Fibroblast of skin of back (primary cell): ENCODE measurements at regions not wholly inside any gene's neighbourhood (a gene's known extent, or its start where the extent isn't known, plus 50 kb on each side); places are given as distances from the start of the nearest gene placed in this dataset.

ENCODE experiments used
- DNase-seq: peaks from one replicate; pipeline ENCODE4 v3.0.0-alpha.2; 2013

- peak; percentile 10 for DNase-seq
These were observed 135.6 kb upstream of the COX10 start for GRCh38 chr17:13933441-13934276.

GRCh38 chr17:13939222-13939621, 130.1 kb upstream of the COX10 start:
- DNase-seq = no peak

GRCh38 chr17:13940858-13941665, 128.2 kb upstream of the COX10 start:
- peak; percentile 53 for DNase-seq

- no peak for DNase-seq
These were observed 127.5 kb upstream of the COX10 start for GRCh38 chr17:13941781-13942180.

DNA sequence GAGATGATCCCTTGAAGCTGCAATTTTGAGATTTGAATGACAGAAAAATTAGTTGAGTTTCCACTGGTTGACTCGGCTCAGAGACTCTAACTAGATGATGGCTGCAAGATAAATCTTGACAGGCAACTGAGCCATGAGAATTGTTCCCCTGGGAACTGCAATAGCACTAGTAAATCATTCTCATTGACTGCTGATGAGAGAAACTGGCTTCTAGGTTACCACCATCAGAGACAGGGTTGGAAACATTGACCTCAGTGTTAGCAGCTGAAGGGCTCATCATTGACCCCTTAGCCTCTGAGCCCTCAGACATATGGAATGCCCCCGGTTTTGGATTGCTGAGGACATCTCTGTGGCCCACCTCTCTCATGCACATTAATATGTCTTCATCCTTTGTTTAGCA, 125.4 kb upstream of the COX10 start:
- DNase-seq = no peak

- DNase-seq = no peak
These were observed 121.8 kb upstream of the COX10 start for GRCh38 chr17:13947499-13947898.

DNA sequence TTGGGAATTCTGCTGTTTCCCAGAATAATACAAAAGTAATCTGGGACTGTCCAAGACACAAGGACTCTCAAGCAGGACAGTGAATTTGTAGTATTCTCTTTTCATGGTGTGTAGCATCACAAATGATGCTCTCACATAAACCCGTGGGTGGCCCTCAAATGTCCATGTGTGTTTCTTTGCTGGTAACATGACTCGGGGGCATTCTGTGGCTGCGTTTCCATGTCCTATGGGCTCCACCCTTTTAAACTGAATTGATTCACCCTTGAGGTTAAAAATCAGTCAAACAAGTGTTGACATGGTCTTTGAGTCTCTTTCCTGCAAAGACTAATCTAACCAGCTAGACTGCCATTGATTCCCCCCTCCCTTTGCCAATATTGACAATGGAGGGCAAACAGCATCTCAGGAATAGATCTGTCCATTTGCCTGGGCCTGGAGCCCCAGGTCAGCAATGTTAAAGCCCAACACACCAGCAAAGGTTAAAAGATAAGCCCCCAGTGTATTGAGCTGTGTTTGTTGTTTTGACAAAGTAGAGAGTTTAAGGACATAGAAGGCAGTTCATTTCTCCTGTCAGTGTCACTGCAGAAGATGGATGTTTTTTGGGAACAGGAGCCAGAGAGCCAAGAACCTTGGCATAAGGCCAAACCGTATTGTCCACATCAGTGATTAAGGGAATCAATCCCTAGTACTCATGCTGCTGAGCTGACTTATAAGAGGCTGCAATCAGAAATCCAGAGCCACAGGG, 117.1 kb upstream of the COX10 start:
- DNase-seq = no peak

GRCh38 chr17:13953841-13954240, 115.5 kb upstream of the COX10 start:
- DNase-seq = peak; percentile 52

DNA sequence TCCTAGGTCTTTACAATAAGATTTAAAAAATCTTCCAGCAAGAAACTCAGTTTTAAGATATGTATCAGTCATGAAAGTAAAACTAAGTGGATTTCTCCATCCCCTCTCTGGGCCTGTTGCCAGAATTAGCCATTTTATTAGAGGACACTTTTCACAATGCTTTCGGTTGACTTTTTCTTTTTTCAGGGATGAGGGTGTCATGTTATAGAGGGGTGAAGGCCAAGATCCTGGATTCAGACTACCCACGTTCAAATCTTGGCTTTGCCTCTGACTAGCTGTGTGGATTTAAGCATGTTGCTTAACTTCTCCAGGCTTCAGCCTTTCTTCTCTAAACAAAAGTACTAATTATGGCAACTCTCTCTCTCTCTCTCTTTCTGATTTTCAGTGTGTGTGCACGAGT, 111.7 kb upstream of the COX10 start:
- no peak for DNase-seq

- no peak for DNase-seq
These were observed 110.5 kb upstream of the COX10 start for GRCh38 chr17:13958773-13959172.

- no peak for DNase-seq
These were observed 108.0 kb upstream of the COX10 start for GRCh38 chr17:13961265-13961664.

- DNase-seq = no peak
These were observed 106.5 kb upstream of the COX10 start for GRCh38 chr17:13962716-13963240.

DNA sequence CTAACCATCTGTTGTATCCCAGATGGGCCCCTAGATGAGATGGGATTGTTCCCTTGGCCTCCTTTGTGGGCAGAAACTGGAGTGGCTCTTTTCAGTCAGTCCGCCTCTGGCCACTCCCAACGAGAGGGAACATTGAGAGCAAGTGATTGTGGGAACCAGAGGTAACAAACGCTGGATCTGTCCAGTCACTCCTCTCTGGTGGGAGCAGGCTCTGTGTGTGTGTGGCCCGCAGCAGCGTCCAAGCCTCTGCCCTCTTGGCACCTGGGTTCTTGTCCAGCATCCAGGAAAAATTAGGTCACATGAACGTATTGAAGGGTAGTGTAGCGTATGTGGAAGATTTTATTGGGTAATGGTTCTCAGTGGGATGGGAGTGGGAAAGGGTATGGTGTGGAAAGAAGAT, 101.9 kb upstream of the COX10 start:
- DNase-seq = no peak

DNA sequence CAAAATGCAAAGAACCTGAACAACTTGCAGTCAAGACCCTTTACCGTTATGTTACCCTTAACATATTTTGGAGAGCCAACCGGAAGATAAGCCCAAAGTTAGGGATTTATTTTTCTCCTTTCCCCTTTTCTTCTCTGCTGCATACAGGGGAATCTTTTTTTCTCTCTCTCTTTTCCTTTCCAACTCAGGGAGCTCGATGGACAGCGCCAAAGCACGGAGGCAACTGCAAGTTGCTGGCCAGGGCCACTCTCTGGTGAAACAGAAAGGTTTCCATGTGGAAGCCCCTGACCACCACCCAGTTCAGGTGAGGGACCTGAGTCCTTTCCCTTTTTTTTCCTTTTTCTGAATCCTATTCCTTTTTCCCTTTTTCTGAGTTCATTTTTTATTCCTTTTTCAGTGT, 98.8 kb upstream of the COX10 start:
- DNase-seq = no peak

GRCh38 chr17:13973960-13974651, 95.2 kb upstream of the COX10 start:
- no peak for DNase-seq

DNA sequence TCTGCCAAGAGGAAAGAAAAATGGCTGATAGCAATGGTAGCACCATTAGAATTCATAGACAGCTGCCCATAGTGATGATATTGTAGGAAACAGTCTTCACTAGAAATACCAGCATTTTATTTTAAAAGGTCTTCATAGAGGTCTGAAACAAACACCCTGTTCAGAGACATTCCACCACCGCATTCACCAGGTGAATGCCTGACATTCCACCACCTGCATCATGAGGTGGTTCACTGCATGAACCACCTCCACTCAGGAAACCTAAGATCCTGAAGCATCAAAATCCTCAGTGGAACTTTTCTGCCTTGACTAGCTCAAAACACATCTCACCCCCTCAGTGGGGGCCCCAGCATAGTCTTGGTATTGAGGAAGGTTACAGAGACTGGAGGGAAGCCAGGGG, 91.5 kb upstream of the COX10 start:
- DNase-seq = no peak

GRCh38 chr17:13978478-13978877, 90.8 kb upstream of the COX10 start:
- no peak for DNase-seq

DNA sequence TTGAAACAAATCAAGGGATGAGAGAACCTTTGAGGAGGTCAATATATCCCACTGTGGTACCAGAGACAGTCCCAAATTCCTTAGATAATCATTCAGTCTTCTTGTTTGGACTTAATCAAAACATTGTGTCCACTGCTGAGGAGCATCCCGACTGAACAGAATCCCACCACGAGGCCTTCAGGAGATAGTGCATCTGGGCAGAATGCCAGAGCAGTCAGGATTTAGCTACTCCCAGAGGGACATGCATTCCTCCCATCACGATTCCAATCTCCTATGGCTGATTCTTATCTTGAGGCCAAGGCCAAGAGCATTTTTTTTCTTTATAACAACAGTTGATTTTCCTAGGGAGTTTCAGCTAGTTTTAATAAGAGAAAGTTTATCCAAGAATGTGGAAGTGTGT, 87.4 kb upstream of the COX10 start:
- peak; percentile 34 for DNase-seq

DNA sequence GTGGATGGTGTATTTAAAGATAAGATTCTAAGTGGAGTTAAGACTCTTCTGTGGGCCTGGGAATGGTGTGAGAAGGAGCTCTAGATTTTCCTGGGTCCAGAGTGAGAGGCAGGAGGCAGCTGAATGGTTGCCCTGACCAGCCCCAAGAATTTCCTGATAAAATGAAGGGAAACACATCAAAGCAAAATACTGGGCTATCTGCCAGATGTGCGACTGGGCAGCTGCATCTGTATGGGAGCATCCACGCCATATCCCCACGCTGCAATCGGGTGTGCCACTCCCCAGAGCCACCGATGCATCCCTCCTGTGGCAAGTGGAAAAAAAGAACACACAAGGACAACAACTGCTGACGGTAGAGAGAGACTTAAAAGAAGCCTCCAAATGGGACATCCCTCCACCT, 84.3 kb upstream of the COX10 start:
- DNase-seq = no peak

GRCh38 chr17:13986855-13987254, 82.4 kb upstream of the COX10 start:
- no peak for DNase-seq

DNA sequence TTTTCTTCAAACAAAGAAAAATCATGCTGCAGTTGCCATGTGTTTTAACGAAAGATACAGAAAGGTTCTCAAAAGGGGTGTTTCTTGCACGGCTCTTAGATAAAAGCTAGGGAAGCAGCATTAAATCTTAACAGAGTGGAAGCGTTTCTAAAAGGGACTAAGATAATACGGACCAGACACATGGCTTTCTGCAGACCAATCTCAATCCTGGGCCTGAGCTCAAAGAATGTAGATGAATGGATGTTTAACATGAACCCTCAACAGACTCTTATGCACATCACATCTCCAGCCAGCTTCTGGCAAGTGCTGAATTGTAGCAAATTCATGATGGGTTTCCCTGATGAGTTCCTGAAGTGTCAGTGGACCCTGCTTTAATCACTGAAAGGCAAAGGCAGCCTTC, 80.2 kb upstream of the COX10 start:
- DNase-seq = no peak

GRCh38 chr17:13993106-13993505, 76.2 kb upstream of the COX10 start:
- no peak for DNase-seq
